ENCODE measurements at regions not wholly inside any gene's neighbourhood (a gene's known extent, or its start where the extent isn't known, plus 50 kb on each side); places are given as distances from the start of the nearest gene placed in this dataset.

DNA sequence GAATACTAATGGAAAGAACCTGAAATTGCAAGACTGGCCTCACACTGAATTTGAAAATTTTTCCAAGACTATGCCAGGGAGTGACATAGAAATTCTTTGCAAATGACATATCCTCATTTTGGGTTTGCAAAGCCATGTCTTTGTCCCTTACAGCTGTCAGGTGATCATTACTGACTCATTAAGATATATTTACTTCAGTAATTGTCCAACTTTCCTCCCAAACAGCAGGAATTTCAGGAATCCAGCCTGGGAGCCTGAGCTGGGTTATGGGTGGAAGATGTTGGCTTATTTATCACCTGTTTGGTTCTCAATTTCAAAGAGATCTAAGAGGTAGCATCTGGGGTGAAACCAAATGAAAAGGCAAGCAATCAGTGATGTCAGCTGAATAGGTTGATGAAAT lies 111.6 kb upstream of the ACP3 start:
- Histone ChIP-seq H3K4me1 (ENCODE audit: control insufficient read depth, insufficient read depth, low read length) (no peaks in the 10 kb centered on the region), H3K9me3 (ENCODE audit: control insufficient read depth, insufficient read depth, low read depth, low read length) (no peaks in the 10 kb centered on the region), H3K36me3 (ENCODE audit: control insufficient read depth, insufficient read depth, low read length) (no peaks in the 10 kb centered on the region), H3K27me3 (ENCODE audit: control insufficient read depth, insufficient read depth, low read length) (no peaks in the 10 kb centered on the region), H3K4me3 (ENCODE audit: low read depth in 2 of 2, low read length in 2 of 2) (no peak overlapping the region), H3K27ac (ENCODE audit: low read length) (no peak overlapping the region)
- in situ Hi-C loops (cut with HindIII; ENCODE audit: low pct_unique_long_range_greater_than_20kb, low sequenced_read_pairs) (no loop called here), intact Hi-C loops (cut with micrococcal nuclease; ENCODE audit: unreplicated experiment) (no loop called here)
- no peak for DNase-seq (ENCODE audit: low read depth, low spot score)
- BruUV-seq (replicated peaks): no TSS peak
- no peak for ATAC-seq
- ChIA-PET POLR2A (no interaction called here), CTCF (no interaction called here)
- TF ChIP-seq CTCF (IDR thresholded peaks at IDR 0.05) (no peak), SIN3A (IDR thresholded peaks at IDR 0.05; ENCODE audit: borderline replicate concordance, insufficient read depth, low read depth, low read length) (no peak), POLR2AphosphoS5 (IDR thresholded peaks at IDR 0.05; ENCODE audit: low read depth, low read length) (no peak), REST (IDR thresholded peaks at IDR 0.05; ENCODE audit: insufficient read depth in 1 of 2, low read depth in 2 of 2, low read length in 1 of 2) (no peak), TCF7L2 (IDR thresholded peaks at IDR 0.05; ENCODE audit: low read depth, low read length) (no peak)

DNA sequence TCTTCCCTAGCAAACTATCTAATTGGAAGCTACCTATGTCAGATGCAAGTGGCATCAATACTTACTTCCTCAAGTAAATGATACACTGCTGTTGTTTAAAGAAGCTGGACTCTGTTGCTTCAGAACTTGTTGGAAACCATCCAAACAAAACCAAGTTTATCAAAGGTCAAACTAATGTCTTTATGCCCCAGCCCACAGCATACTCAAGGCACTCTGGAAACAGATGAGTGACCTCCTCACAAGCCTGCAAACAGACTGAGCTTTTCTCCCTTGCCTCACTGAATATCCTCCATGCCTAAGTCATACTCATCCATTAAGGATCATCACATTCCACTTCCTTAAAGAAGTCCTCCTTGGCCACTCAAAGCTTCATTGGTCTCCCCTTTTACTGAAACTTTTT lies 107.4 kb upstream of the ACP3 start:
- no peaks in the 10 kb centered on the region; the same call in 1 of the 2 replicates for H3K27me3 ChIP-seq (ENCODE audit: control insufficient read depth, insufficient read depth, low read length)
- no peaks in the 10 kb centered on the region for H3K9me3 ChIP-seq (ENCODE audit: control insufficient read depth, insufficient read depth, low read depth, low read length)
- BruUV-seq (replicated peaks): no TSS peak
- intact Hi-C loops (cut with micrococcal nuclease; ENCODE audit: unreplicated experiment) (no loop called here), in situ Hi-C loops (cut with HindIII; ENCODE audit: low pct_unique_long_range_greater_than_20kb, low sequenced_read_pairs) (no loop called here)
- no peak for ATAC-seq
- no peak overlapping the region for H3K4me3 ChIP-seq (ENCODE audit: low read depth in 2 of 2, low read length in 2 of 2)
- no peak for DNase-seq (ENCODE audit: low read depth, low spot score)
- no peak overlapping the region for H3K27ac ChIP-seq (ENCODE audit: low read length)
- ChIA-PET POLR2A (no interaction called here), CTCF (interaction anchor here (1.5 kb wide), 1 partner anchor 171 kb away, joined by 6 read pairs; no protein-coding TSS in a partner anchor)
- TF ChIP-seq REST (IDR thresholded peaks at IDR 0.05; ENCODE audit: insufficient read depth in 1 of 2, low read depth in 2 of 2, low read length in 1 of 2) (no peak), CTCF (IDR thresholded peaks at IDR 0.05) (no peak), TCF7L2 (IDR thresholded peaks at IDR 0.05; ENCODE audit: low read depth, low read length) (no peak), SIN3A (IDR thresholded peaks at IDR 0.05; ENCODE audit: borderline replicate concordance, insufficient read depth, low read depth, low read length) (no peak), POLR2AphosphoS5 (IDR thresholded peaks at IDR 0.05; ENCODE audit: low read depth, low read length) (no peak)
- H3K4me1 ChIP-seq (ENCODE audit: control insufficient read depth, insufficient read depth, low read length): no peaks in the 10 kb centered on the region
- no peaks in the 10 kb centered on the region for H3K36me3 ChIP-seq (ENCODE audit: control insufficient read depth, insufficient read depth, low read length)

Measured in Panc1 (cell line).